TTC549 (cell line): ENCODE measurements at regions not wholly inside any gene's neighbourhood (a gene's known extent, or its start where the extent isn't known, plus 50 kb on each side); places are given as distances from the start of the nearest gene placed in this dataset.

Source experiments
- FAIRE-seq: peaks from 2 replicates; lab custom pipeline; 2012; peaks lifted over from hg19 to GRCh38; lab: Jason Lieb, UNC

GRCh38 chr14:26929361-26929760 is 331.5 kb upstream of the NOVA1 start:
- FAIRE-seq: no peak

- no peak for FAIRE-seq
These were observed 332.7 kb upstream of the NOVA1 start for GRCh38 chr14:26930576-26930975.

GRCh38 chr14:26932606-26933005 is 334.8 kb upstream of the NOVA1 start:
- no peak for FAIRE-seq

GRCh38 chr14:26933431-26933830 is 335.6 kb upstream of the NOVA1 start:
- FAIRE-seq: no peak

- no peak for FAIRE-seq
These were observed 336.3 kb upstream of the NOVA1 start for GRCh38 chr14:26934151-26934550.

GRCh38 chr14:26935733-26936132 is 337.9 kb upstream of the NOVA1 start:
- FAIRE-seq: no peak

GRCh38 chr14:26938054-26938453 is 340.2 kb upstream of the NOVA1 start:
- FAIRE-seq: no peak

GRCh38 chr14:26939755-26940154 is 341.9 kb upstream of the NOVA1 start:
- FAIRE-seq: no peak

GRCh38 chr14:26941521-26941920 is 343.7 kb upstream of the NOVA1 start:
- no peak for FAIRE-seq

- no peak for FAIRE-seq
These were observed 349.4 kb upstream of the NOVA1 start for GRCh38 chr14:26947265-26947664.

- no peak for FAIRE-seq
These were observed 361.6 kb upstream of the NOVA1 start for GRCh38 chr14:26959437-26959836.

GRCh38 chr14:26959972-26960660 is 362.3 kb upstream of the NOVA1 start:
- FAIRE-seq: no peak

GRCh38 chr14:26963711-26964110 is 365.9 kb upstream of the NOVA1 start:
- FAIRE-seq: no peak

GRCh38 chr14:26965490-26965889 is 367.7 kb upstream of the NOVA1 start:
- FAIRE-seq: no peak

GRCh38 chr14:26966908-26967307 is 369.1 kb upstream of the NOVA1 start:
- FAIRE-seq: no peak

GRCh38 chr14:26974965-26975364 is 377.1 kb upstream of the NOVA1 start:
- FAIRE-seq: no peak

- FAIRE-seq: no peak
These were observed 384.2 kb upstream of the NOVA1 start for GRCh38 chr14:26982071-26982470.

- FAIRE-seq: peak; percentile 7
These were observed 386.7 kb upstream of the NOVA1 start for GRCh38 chr14:26984311-26985177.

GRCh38 chr14:26987744-26988363 is 390.0 kb upstream of the NOVA1 start:
- no peak for FAIRE-seq

- FAIRE-seq: no peak
These were observed 393.1 kb upstream of the NOVA1 start for GRCh38 chr14:26990946-26991345.

GRCh38 chr14:26992403-26993115 is 394.7 kb upstream of the NOVA1 start:
- no peak for FAIRE-seq

GRCh38 chr14:26993556-26993955 is 395.7 kb upstream of the NOVA1 start:
- no peak for FAIRE-seq

GRCh38 chr14:26995301-26995700 is 397.5 kb upstream of the NOVA1 start:
- FAIRE-seq: no peak
